ENCODE measurements at regions not wholly inside any gene's neighbourhood (a gene's known extent, or its start where the extent isn't known, plus 50 kb on each side); places are given as distances from the start of the nearest gene placed in this dataset.
A peak's percentile ranks its signal among the peaks of the same experiment; 100 is the strongest.

- Mint-ChIP-seq H3K4me1 (peaks cover 63% of the 10 kb centered on the region), H3K9me3 (peaks cover 11% of the 10 kb centered on the region), H3K27me3 (ENCODE audit: low read depth, poor library complexity) (no peaks in the 10 kb centered on the region), H3K36me3 (ENCODE audit: low read depth) (peaks cover 5% of the 10 kb centered on the region), H3K27ac (no peak overlapping the region), H3K4me3 (no peak overlapping the region)
- no peak for DNase-seq
- TF ChIP-seq CTCF (IDR thresholded peaks at IDR 0.05), result no peak
These were observed 50.7 kb upstream of the SPATA12 start for GRCh38 chr3:57009802-57010201.

- DNase-seq, result no peak
- Mint-ChIP-seq H3K36me3 (ENCODE audit: low read depth) (peaks cover 7% of the 10 kb centered on the region), H3K27me3 (ENCODE audit: low read depth, poor library complexity) (no peaks in the 10 kb centered on the region), H3K9me3 (peaks cover 12% of the 10 kb centered on the region), H3K4me1 (peaks cover 65% of the 10 kb centered on the region), H3K4me3 (no peak overlapping the region), H3K27ac (peak overlapping the region; percentile 40)
- no peak for TF ChIP-seq CTCF (IDR thresholded peaks at IDR 0.05)
These were observed 51.1 kb upstream of the SPATA12 start for GRCh38 chr3:57009367-57009766.

GRCh38 chr3:57007521-57008460 is 52.7 kb upstream of the SPATA12 start:
- Mint-ChIP-seq H3K36me3 (ENCODE audit: low read depth) (peaks cover 12% of the 10 kb centered on the region), H3K4me1 (peaks cover 58% of the 10 kb centered on the region), H3K27me3 (ENCODE audit: low read depth, poor library complexity) (no peaks in the 10 kb centered on the region), H3K9me3 (peaks cover 6% of the 10 kb centered on the region), H3K27ac (peak overlapping the region; percentile 97), H3K4me3 (peak overlapping the region; percentile 47)
- no peak for TF ChIP-seq CTCF (IDR thresholded peaks at IDR 0.05)
- no peak for DNase-seq

GRCh38 chr3:57006949-57007419 is 53.5 kb upstream of the SPATA12 start:
- peak; percentile 33 for TF ChIP-seq CTCF (IDR thresholded peaks at IDR 0.05)
- Mint-ChIP-seq H3K4me3 (peak overlapping the region; percentile 37), H3K36me3 (ENCODE audit: low read depth) (peaks cover 12% of the 10 kb centered on the region), H3K27ac (peak overlapping the region; percentile 97), H3K4me1 (peaks cover 58% of the 10 kb centered on the region), H3K9me3 (peaks cover 6% of the 10 kb centered on the region), H3K27me3 (ENCODE audit: low read depth, poor library complexity) (no peaks in the 10 kb centered on the region)
- peak; percentile 36 for DNase-seq

- peak overlapping the region; percentile 37 for H3K4me3 Mint-ChIP-seq
- peak overlapping the region; percentile 82 for H3K27ac Mint-ChIP-seq
- H3K4me1 Mint-ChIP-seq, result peaks cover 55% of the 10 kb centered on the region
- H3K27me3 Mint-ChIP-seq (ENCODE audit: low read depth, poor library complexity), result no peaks in the 10 kb centered on the region
- H3K36me3 Mint-ChIP-seq (ENCODE audit: low read depth), result peaks cover 12% of the 10 kb centered on the region
- H3K9me3 Mint-ChIP-seq, result peaks cover 6% of the 10 kb centered on the region
- DNase-seq, result peak; percentile 21
- no peak for TF ChIP-seq CTCF (IDR thresholded peaks at IDR 0.05)
These were observed 54.2 kb upstream of the SPATA12 start for GRCh38 chr3:57006179-57006657.

Measured in nephron progenitor cell (in vitro differentiated cells).